ENCODE measurements at regions not wholly inside any gene's neighbourhood (a gene's known extent, or its start where the extent isn't known, plus 50 kb on each side); places are given as distances from the start of the nearest gene placed in this dataset.

GRCh38 chr17:54620399-54620978 is 280.2 kb upstream of the TOM1L1 start:
- TF ChIP-seq CTCF (conservative IDR thresholded peaks at IDR 0.05; ENCODE audit: low read length): no peak
- TF ChIP-seq EZH2phosphoT487 (IDR thresholded peaks at IDR 0.05; ENCODE audit: borderline replicate concordance): no peak

Measured in Loucy (cell line).